Hepatocyte (in vitro differentiated cells): ENCODE measurements at regions not wholly inside any gene's neighbourhood (a gene's known extent, or its start where the extent isn't known, plus 50 kb on each side); places are given as distances from the start of the nearest gene placed in this dataset.

ENCODE experiments used
- EZH2phosphoT487 ChIP-seq: fragments of 200-600 bp; sonication (generic); IDR thresholded peaks from one replicate; pipeline ENCODE4 v1.6.1; 2018; ENCODE audit warnings: antibody characterized with exemption, mild to moderate bottlenecking, low read depth, moderate library complexity; ENCODE audit not compliant: unreplicated experiment, severe bottlenecking
- TF ChIP-seq, protein P1 (sequence below): fragments of 200-600 bp; sonication (generic); IDR thresholded peaks from 2 replicates; pipeline ENCODE4 v1.5.1; 2016; ENCODE audit warnings: antibody characterized with exemption, mild to moderate bottlenecking; ENCODE audit not compliant: poor library complexity

DNA sequence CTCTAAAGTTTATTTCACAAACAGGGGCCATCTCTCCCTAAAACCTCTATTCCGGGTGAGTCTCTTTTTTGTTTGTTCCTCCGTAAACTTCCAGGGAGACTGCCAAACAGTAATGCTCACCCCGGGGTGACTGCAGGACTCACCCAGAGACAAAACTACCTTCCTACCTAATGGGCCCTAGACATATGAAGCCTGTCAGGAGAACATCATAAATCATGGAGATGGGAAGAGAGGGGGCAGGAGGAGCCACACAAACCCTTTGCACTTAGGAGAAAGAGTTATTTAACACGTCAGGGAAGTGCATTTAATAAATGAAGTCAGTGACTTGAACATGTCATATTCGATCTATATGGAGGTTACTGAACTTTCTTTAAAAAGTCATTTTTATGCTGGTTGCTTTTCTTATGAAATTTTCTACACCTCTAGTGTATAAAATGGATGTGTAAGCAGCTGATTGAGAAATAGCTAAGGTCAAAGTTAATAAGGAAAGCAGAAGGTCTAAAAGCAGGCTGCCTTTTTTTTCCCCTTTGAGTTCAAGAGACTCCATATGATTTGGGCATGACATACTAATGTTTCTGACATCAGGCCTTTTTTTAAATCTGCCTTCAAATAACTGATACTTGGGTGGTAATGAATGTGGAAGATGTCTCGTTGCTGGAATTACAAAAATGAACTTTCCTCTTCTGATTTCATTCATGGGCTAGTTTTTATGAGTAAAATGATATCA, 286.9 kb upstream of the USP25 start:
- TF ChIP-seq, protein P1, sequence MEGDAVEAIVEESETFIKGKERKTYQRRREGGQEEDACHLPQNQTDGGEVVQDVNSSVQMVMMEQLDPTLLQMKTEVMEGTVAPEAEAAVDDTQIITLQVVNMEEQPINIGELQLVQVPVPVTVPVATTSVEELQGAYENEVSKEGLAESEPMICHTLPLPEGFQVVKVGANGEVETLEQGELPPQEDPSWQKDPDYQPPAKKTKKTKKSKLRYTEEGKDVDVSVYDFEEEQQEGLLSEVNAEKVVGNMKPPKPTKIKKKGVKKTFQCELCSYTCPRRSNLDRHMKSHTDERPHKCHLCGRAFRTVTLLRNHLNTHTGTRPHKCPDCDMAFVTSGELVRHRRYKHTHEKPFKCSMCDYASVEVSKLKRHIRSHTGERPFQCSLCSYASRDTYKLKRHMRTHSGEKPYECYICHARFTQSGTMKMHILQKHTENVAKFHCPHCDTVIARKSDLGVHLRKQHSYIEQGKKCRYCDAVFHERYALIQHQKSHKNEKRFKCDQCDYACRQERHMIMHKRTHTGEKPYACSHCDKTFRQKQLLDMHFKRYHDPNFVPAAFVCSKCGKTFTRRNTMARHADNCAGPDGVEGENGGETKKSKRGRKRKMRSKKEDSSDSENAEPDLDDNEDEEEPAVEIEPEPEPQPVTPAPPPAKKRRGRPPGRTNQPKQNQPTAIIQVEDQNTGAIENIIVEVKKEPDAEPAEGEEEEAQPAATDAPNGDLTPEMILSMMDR, result no peak
- no peak for TF ChIP-seq EZH2phosphoT487
